Neural cell (in vitro differentiated cells): ENCODE measurements at regions not wholly inside any gene's neighbourhood (a gene's known extent, or its start where the extent isn't known, plus 50 kb on each side); places are given as distances from the start of the nearest gene placed in this dataset.

Source experiments
- H2AFZ ChIP-seq: fragments of 200-600, 300-800 bp; sonication (generic), shearing (Covaris generic); 2 replicates; pipeline ENCODE4 v1.6.0; 2014; ENCODE audit warnings: low read depth, mild to moderate bottlenecking, antibody characterized with exemption, low read length, moderate library complexity
- H3F3A ChIP-seq: fragments of 200-600 bp; shearing (Covaris generic); 2 replicates; pipeline ENCODE4 v1.6.1; 2016; ENCODE audit warnings: mild to moderate bottlenecking, moderate library complexity, mixed read lengths, antibody characterized with exemption, low read length; ENCODE audit not compliant: insufficient read depth, poor library complexity, severe bottlenecking
- H3K27ac ChIP-seq: fragments of 200-600, 300-800 bp; sonication (generic), shearing (Covaris generic); 2 replicates; pipeline ENCODE4 v1.5.1; 2014; ENCODE audit warnings: mild to moderate bottlenecking, low read length, moderate library complexity
- H3K27me3 ChIP-seq: fragments of 300-800, 200-600 bp; sonication (generic), shearing (Covaris generic); 2 replicates; pipeline ENCODE4 v1.6.0; 2014; ENCODE audit warnings: mild to moderate bottlenecking, low read depth, low read length, moderate library complexity; ENCODE audit not compliant: insufficient read depth
- H3K36me3 ChIP-seq: fragments of 300-800, 200-600 bp; sonication (generic), shearing (Covaris generic); 2 replicates; pipeline ENCODE4 v1.5.1; 2014; ENCODE audit warnings: mild to moderate bottlenecking, antibody characterized with exemption, low read length, moderate library complexity; ENCODE audit not compliant: insufficient read depth
- H3K4me2 ChIP-seq: fragments of 300-800, 200-600 bp; sonication (generic), shearing (Covaris generic); 2 replicates; pipeline ENCODE4 v1.6.0; 2014; ENCODE audit warnings: mild to moderate bottlenecking, low read length
- H3K4me3 ChIP-seq: fragments of 300-800, 200-600 bp; sonication (generic), shearing (Covaris generic); 2 replicates; pipeline ENCODE4 v1.5.1; 2014; ENCODE audit warnings: mild to moderate bottlenecking, low read length, moderate library complexity
- H3K79me2 ChIP-seq: fragments of 200-600 bp; shearing (Covaris generic); replicated peaks from 2 replicates; pipeline ENCODE4 v1.6.0; 2014; ENCODE audit warnings: mild to moderate bottlenecking, low read length, moderate library complexity; ENCODE audit not compliant: insufficient read depth
- H3K9ac ChIP-seq: fragments of 300-800, 200-600 bp; sonication (generic), shearing (Covaris generic); 2 replicates; pipeline ENCODE4 v1.6.1; 2016; ENCODE audit warnings: mild to moderate bottlenecking, low read length, mixed read lengths
- H3K9me2 ChIP-seq: fragments of 200-600 bp; shearing (Covaris generic); 2 replicates; pipeline ENCODE4 v1.6.1; 2016; ENCODE audit warnings: mild to moderate bottlenecking, low read length, mixed read lengths; ENCODE audit not compliant: insufficient read depth
- H3K9me3 ChIP-seq: fragments of 200-600, 300-800 bp; sonication (generic), shearing (Covaris generic); 2 replicates; pipeline ENCODE4 v1.6.1; 2016; ENCODE audit warnings: mild to moderate bottlenecking, mixed run types, low read length, moderate library complexity, mixed read lengths
- H4K20me1 ChIP-seq: fragments of 200-600 bp; shearing (Covaris generic); 2 replicates; pipeline ENCODE4 v1.6.1; 2016; ENCODE audit warnings: mild to moderate bottlenecking, mixed run types; ENCODE audit not compliant: insufficient read depth
- EP300 ChIP-seq: fragments of 450-650 bp; conservative IDR thresholded peaks from 2 replicates; pipeline ENCODE4 v1.6.1; 2014; ENCODE audit warnings: antibody characterized with exemption, mild to moderate bottlenecking, moderate library complexity; ENCODE audit not compliant: poor library complexity, severe bottlenecking
- EZH2 ChIP-seq: fragments of 200-600, 300-800 bp; shearing (Covaris generic), sonication (generic); IDR thresholded peaks from 2 replicates; pipeline ENCODE4 v1.6.1; 2014; ENCODE audit warnings: antibody characterized with exemption, low read length, borderline replicate concordance, mild to moderate bottlenecking; ENCODE audit not compliant: insufficient read depth, poor library complexity, severe bottlenecking
- MXI1 ChIP-seq: fragments of 450-650 bp; conservative IDR thresholded peaks from 2 replicates; pipeline ENCODE4 v1.6.1; 2014; ENCODE audit warnings: antibody characterized with exemption, mild to moderate bottlenecking; ENCODE audit not compliant: poor library complexity, severe bottlenecking
- POLR2AphosphoS5 ChIP-seq: IDR thresholded peaks from 2 replicates; pipeline ENCODE4 v1.6.1; 2012
- RAD21 ChIP-seq: fragments of 450-650 bp; conservative IDR thresholded peaks from 2 replicates; pipeline ENCODE4 v1.6.1; 2014; ENCODE audit warnings: antibody characterized with exemption, mild to moderate bottlenecking, moderate library complexity
- SMC3 ChIP-seq: fragments of 450-650 bp; conservative IDR thresholded peaks from 2 replicates; pipeline ENCODE4 v1.6.1; 2014; ENCODE audit warnings: antibody characterized with exemption, mild to moderate bottlenecking, moderate library complexity; ENCODE audit not compliant: poor library complexity
- TAF1 ChIP-seq: IDR thresholded peaks from 2 replicates; pipeline ENCODE4 v1.6.1; 2012; ENCODE audit warnings: low read depth
- TF ChIP-seq, protein P1 (sequence below): fragments of 450-650 bp; IDR thresholded peaks from 2 replicates; pipeline ENCODE4 v1.5.1; 2014; ENCODE audit warnings: antibody characterized with exemption, mild to moderate bottlenecking, moderate library complexity; ENCODE audit not compliant: poor library complexity, severe bottlenecking
- TF ChIP-seq, protein P2 (sequence below): IDR thresholded peaks from 2 replicates; pipeline ENCODE4 v1.6.1; 2012; ENCODE audit warnings: borderline replicate concordance

DNA sequence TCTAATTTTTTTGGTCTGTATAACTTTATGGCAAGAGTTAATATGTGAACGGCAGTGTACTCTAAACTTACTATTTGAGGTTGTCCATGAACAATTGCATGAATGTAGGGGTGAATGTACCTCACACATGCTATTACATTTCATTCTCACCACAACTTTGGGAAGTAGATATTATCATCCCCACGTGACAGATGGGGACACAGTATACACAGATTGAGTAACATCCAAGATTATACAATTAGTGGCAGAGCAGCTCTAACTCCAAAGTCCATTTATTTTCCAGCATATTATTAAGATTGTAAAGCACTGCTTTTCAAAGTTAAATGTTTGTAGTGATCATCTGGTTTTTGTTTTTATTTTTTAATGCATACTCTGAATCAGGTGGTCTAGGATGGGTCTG, 622.1 kb upstream of the ZEB2 start:
- no peaks in the 10 kb centered on the region for H3K36me3 ChIP-seq
- no peaks in the 10 kb centered on the region for H3K9me2 ChIP-seq
- H3F3A ChIP-seq, result no peaks in the 10 kb centered on the region
- H3K9ac ChIP-seq, result no peak overlapping the region
- no peak overlapping the region for H3K4me2 ChIP-seq
- H3K79me2 ChIP-seq, result no peaks in the 10 kb centered on the region
- no peak overlapping the region for H3K4me3 ChIP-seq
- H2AFZ ChIP-seq, result no peak overlapping the region
- H3K27ac ChIP-seq, result no peak overlapping the region
- no peaks in the 10 kb centered on the region for H3K27me3 ChIP-seq
- TF ChIP-seq MXI1, result no peak
- no peak for TF ChIP-seq EP300
- TF ChIP-seq TAF1, result no peak
- no peak for TF ChIP-seq EZH2
- TF ChIP-seq, protein P1, sequence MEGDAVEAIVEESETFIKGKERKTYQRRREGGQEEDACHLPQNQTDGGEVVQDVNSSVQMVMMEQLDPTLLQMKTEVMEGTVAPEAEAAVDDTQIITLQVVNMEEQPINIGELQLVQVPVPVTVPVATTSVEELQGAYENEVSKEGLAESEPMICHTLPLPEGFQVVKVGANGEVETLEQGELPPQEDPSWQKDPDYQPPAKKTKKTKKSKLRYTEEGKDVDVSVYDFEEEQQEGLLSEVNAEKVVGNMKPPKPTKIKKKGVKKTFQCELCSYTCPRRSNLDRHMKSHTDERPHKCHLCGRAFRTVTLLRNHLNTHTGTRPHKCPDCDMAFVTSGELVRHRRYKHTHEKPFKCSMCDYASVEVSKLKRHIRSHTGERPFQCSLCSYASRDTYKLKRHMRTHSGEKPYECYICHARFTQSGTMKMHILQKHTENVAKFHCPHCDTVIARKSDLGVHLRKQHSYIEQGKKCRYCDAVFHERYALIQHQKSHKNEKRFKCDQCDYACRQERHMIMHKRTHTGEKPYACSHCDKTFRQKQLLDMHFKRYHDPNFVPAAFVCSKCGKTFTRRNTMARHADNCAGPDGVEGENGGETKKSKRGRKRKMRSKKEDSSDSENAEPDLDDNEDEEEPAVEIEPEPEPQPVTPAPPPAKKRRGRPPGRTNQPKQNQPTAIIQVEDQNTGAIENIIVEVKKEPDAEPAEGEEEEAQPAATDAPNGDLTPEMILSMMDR, result no peak
- no peak for TF ChIP-seq POLR2AphosphoS5
- TF ChIP-seq SMC3, result no peak
- TF ChIP-seq RAD21, result no peak
- TF ChIP-seq, protein P2, sequence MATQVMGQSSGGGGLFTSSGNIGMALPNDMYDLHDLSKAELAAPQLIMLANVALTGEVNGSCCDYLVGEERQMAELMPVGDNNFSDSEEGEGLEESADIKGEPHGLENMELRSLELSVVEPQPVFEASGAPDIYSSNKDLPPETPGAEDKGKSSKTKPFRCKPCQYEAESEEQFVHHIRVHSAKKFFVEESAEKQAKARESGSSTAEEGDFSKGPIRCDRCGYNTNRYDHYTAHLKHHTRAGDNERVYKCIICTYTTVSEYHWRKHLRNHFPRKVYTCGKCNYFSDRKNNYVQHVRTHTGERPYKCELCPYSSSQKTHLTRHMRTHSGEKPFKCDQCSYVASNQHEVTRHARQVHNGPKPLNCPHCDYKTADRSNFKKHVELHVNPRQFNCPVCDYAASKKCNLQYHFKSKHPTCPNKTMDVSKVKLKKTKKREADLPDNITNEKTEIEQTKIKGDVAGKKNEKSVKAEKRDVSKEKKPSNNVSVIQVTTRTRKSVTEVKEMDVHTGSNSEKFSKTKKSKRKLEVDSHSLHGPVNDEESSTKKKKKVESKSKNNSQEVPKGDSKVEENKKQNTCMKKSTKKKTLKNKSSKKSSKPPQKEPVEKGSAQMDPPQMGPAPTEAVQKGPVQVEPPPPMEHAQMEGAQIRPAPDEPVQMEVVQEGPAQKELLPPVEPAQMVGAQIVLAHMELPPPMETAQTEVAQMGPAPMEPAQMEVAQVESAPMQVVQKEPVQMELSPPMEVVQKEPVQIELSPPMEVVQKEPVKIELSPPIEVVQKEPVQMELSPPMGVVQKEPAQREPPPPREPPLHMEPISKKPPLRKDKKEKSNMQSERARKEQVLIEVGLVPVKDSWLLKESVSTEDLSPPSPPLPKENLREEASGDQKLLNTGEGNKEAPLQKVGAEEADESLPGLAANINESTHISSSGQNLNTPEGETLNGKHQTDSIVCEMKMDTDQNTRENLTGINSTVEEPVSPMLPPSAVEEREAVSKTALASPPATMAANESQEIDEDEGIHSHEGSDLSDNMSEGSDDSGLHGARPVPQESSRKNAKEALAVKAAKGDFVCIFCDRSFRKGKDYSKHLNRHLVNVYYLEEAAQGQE, result no peak
- no peaks in the 10 kb centered on the region for H4K20me1 ChIP-seq
- H3K9me3 ChIP-seq, result no peaks in the 10 kb centered on the region

DNA sequence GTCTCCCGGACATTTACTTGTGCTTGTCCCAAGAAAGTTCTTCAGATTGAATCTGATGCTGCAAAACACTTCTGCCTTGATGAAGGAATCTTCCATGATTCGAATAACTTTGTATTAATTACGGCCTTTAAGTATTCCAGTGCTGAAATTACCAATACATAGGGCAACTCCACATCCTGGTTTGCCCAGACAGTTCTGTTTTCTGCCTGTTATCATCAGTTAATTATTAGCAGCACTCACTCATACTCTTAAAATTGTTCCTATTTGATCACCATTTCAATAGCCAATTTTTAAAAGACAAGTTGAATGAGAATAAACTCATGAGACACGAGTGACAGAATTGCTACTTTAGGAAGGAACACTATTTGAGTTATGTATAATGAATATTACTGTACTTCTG, 620.7 kb upstream of the ZEB2 start:
- H3K9me2 ChIP-seq, result no peaks in the 10 kb centered on the region
- no peak overlapping the region for H3K27ac ChIP-seq
- TF ChIP-seq, protein P2, result no peak
- TF ChIP-seq MXI1, result no peak

More for the DNA sequence above, 620.7 kb upstream of the ZEB2 start:
- H3F3A ChIP-seq, result no peaks in the 10 kb centered on the region
- no peaks in the 10 kb centered on the region for H4K20me1 ChIP-seq
- no peak overlapping the region for H3K4me2 ChIP-seq
- H2AFZ ChIP-seq, result no peak overlapping the region
- H3K79me2 ChIP-seq, result no peaks in the 10 kb centered on the region
- H3K27me3 ChIP-seq, result no peaks in the 10 kb centered on the region
- peaks cover 5% of the 10 kb centered on the region for H3K9me3 ChIP-seq
- no peak overlapping the region for H3K4me3 ChIP-seq
- H3K9ac ChIP-seq, result no peak overlapping the region
- H3K36me3 ChIP-seq, result no peaks in the 10 kb centered on the region
